HG02623 (cell line): ENCODE measurements at regions not wholly inside any gene's neighbourhood (a gene's known extent, or its start where the extent isn't known, plus 50 kb on each side); places are given as distances from the start of the nearest gene placed in this dataset.
"Not testable (repeated sequence)": the region's sequence is repeated elsewhere in the genome, so short reads cannot be mapped to it uniquely, and the experiment has no call there.

Experiments
- ATAC-seq: cut with Tn5 transposase; IDR thresholded peaks from one replicate; pipeline ENCODE4 v1.9.1; 2021; ENCODE audit warnings: moderate library complexity; ENCODE audit not compliant: unreplicated experiment

GRCh38 chr2:91568391-91569338, 2877.2 kb downstream of the RPIA start:
- not testable (repeated sequence) for ATAC-seq

- ATAC-seq: not testable (repeated sequence)
Measured at GRCh38 chr2:91571239-91571923, 2879.9 kb downstream of the RPIA start.

GRCh38 chr2:91573018-91573417, 2881.5 kb downstream of the RPIA start:
- ATAC-seq: not testable (repeated sequence)

- ATAC-seq: not testable (repeated sequence)
Measured at GRCh38 chr2:91573755-91574154, 2882.3 kb downstream of the RPIA start.

- ATAC-seq: not testable (repeated sequence)
Measured at GRCh38 chr2:91574255-91574654, 2882.8 kb downstream of the RPIA start.

GRCh38 chr2:91575701-91576100, 2884.2 kb downstream of the RPIA start:
- ATAC-seq: not testable (repeated sequence)

- not testable (repeated sequence) for ATAC-seq
Measured at GRCh38 chr2:91577406-91577805, 2885.9 kb downstream of the RPIA start.

- not testable (repeated sequence) for ATAC-seq
Measured at GRCh38 chr2:91578678-91579077, 2887.2 kb downstream of the RPIA start.

GRCh38 chr2:91579555-91579954, 2888.1 kb downstream of the RPIA start:
- not testable (repeated sequence) for ATAC-seq

GRCh38 chr2:91580043-91580442, 2888.6 kb downstream of the RPIA start:
- ATAC-seq: not testable (repeated sequence)

GRCh38 chr2:91587098-91587497, 2895.6 kb downstream of the RPIA start:
- ATAC-seq: not testable (repeated sequence)

- not testable (repeated sequence) for ATAC-seq
Measured at GRCh38 chr2:91587908-91588535, 2896.5 kb downstream of the RPIA start.

- ATAC-seq: not testable (repeated sequence)
Measured at GRCh38 chr2:91588782-91589223, 2897.3 kb downstream of the RPIA start.

GRCh38 chr2:91589454-91590328, 2898.2 kb downstream of the RPIA start:
- ATAC-seq: not testable (repeated sequence)

- not testable (repeated sequence) for ATAC-seq
Measured at GRCh38 chr2:91590381-91590780, 2898.9 kb downstream of the RPIA start.

GRCh38 chr2:91591066-91591465, 2899.6 kb downstream of the RPIA start:
- ATAC-seq: not testable (repeated sequence)

- not testable (repeated sequence) for ATAC-seq
Measured at GRCh38 chr2:91597436-91597835, 2906.0 kb downstream of the RPIA start.

- ATAC-seq: not testable (repeated sequence)
Measured at GRCh38 chr2:91598519-91598918, 2907.0 kb downstream of the RPIA start.

GRCh38 chr2:91599000-91599399, 2907.5 kb downstream of the RPIA start:
- ATAC-seq: not testable (repeated sequence)

- ATAC-seq: not testable (repeated sequence)
Measured at GRCh38 chr2:91602860-91603259, 2911.4 kb downstream of the RPIA start.
